Neuronal stem cell (in vitro differentiated cells): ENCODE measurements at regions not wholly inside any gene's neighbourhood (a gene's known extent, or its start where the extent isn't known, plus 50 kb on each side); places are given as distances from the start of the nearest gene placed in this dataset.

Source experiments
- DNase-seq: peaks from one replicate; pipeline ENCODE4 v3.0.0-alpha.2; 2013; ENCODE audit warnings: low spot score
- H2AFZ ChIP-seq: one replicate; pipeline ENCODE4 v1.6.1; 2013; ENCODE audit warnings: mild to moderate bottlenecking, low read length, inconsistent platforms
- H2AK5ac ChIP-seq: 2 replicates; pipeline ENCODE4 v1.6.1; 2013; ENCODE audit warnings: low read depth, mild to moderate bottlenecking, inconsistent platforms, low read length, moderate library complexity, mixed read lengths
- H2BK120ac ChIP-seq: 2 replicates; pipeline ENCODE4 v1.6.1; 2013; ENCODE audit warnings: low read depth, mild to moderate bottlenecking, inconsistent platforms, low read length, moderate library complexity, mixed read lengths
- H2BK12ac ChIP-seq: one replicate; pipeline ENCODE4 v1.6.1; 2013; ENCODE audit warnings: low read length, inconsistent platforms
- H2BK15ac ChIP-seq: 2 replicates; pipeline ENCODE4 v1.6.1; 2013; ENCODE audit warnings: mild to moderate bottlenecking, low read length, inconsistent platforms, mixed read lengths
- H2BK5ac ChIP-seq: one replicate; pipeline ENCODE4 v1.6.1; 2013; ENCODE audit warnings: inconsistent platforms, mild to moderate bottlenecking, low read length, moderate library complexity
- H3K14ac ChIP-seq: one replicate; pipeline ENCODE4 v1.6.1; 2013; ENCODE audit warnings: low read length, inconsistent platforms
- H3K18ac ChIP-seq: 2 replicates; pipeline ENCODE4 v1.6.1; 2013; ENCODE audit warnings: low read length, inconsistent platforms
- H3K23ac ChIP-seq: 2 replicates; pipeline ENCODE4 v1.6.1; 2013; ENCODE audit warnings: low read depth, mild to moderate bottlenecking, mixed read lengths, low read length, inconsistent platforms; ENCODE audit not compliant: poor library complexity
- H3K27ac ChIP-seq: replicated peaks from 3 replicates; pipeline ENCODE4 v1.5.1; 2013; ENCODE audit warnings: low read length, inconsistent platforms
- H3K27me3 ChIP-seq, 3 experiments: 2 replicates each; pipeline ENCODE4 v1.6.1; 2013; ENCODE audit warnings: low read length in 3 of 3, mild to moderate bottlenecking in 2 of 3, inconsistent platforms in 1 of 3, low read depth in 1 of 3, mixed read lengths in 1 of 3, moderate library complexity in 1 of 3; ENCODE audit not compliant: control insufficient read depth in 3 of 3, insufficient read depth in 3 of 3
- H3K36me3 ChIP-seq, 2 donors: replicated peaks in 1 of 2; 2 replicates each; pipeline ENCODE4 v1.6.1; 2013; ENCODE audit warnings: low read length in 2 of 2; ENCODE audit not compliant: control insufficient read depth in 2 of 2, insufficient read depth in 2 of 2
- H3K4ac ChIP-seq: 2 replicates; pipeline ENCODE4 v1.6.1; 2013; ENCODE audit warnings: inconsistent platforms, mild to moderate bottlenecking, low read length, moderate library complexity
- H3K4me1 ChIP-seq, 2 donors: 1 replicate in 1 of 2; 2 replicates in 1 of 2; pipeline ENCODE4 v1.6.1; 2013; ENCODE audit warnings: low read length in 2 of 2, low read depth in 1 of 2; ENCODE audit not compliant: control insufficient read depth in 2 of 2, insufficient read depth in 1 of 2
- H3K4me2 ChIP-seq: one replicate; pipeline ENCODE4 v1.6.1; 2013; ENCODE audit warnings: mild to moderate bottlenecking, low read length, inconsistent platforms; ENCODE audit not compliant: insufficient read depth, poor library complexity, severe bottlenecking
- H3K4me3 ChIP-seq, 2 donors: 2 replicates each; pipeline ENCODE4 v1.5.1; 2013; ENCODE audit warnings: low read length in 2 of 2, mild to moderate bottlenecking in 2 of 2, inconsistent platforms in 1 of 2, moderate library complexity in 1 of 2
- H3K79me1 ChIP-seq: one replicate; pipeline ENCODE4 v1.6.1; 2013; ENCODE audit warnings: low read depth, mild to moderate bottlenecking, inconsistent platforms, low read length, moderate library complexity
- H3K9ac ChIP-seq: one replicate; pipeline ENCODE4 v1.6.1; 2013; ENCODE audit warnings: mild to moderate bottlenecking, low read depth, low read length, inconsistent platforms; ENCODE audit not compliant: poor library complexity
- H3K9me3 ChIP-seq, 2 donors: replicated peaks in 1 of 2; 2 replicates each; pipeline versions ENCODE3 to v1.6.1; 2013; ENCODE audit warnings: low read length in 2 of 2, mild to moderate bottlenecking in 2 of 2, inconsistent platforms in 1 of 2, low read depth in 1 of 2, mixed read lengths in 1 of 2, moderate library complexity in 1 of 2; ENCODE audit not compliant: control insufficient read depth in 2 of 2, insufficient read depth in 1 of 2
- H4K8ac ChIP-seq: one replicate; pipeline ENCODE4 v1.6.1; 2013; ENCODE audit warnings: low read depth, mild to moderate bottlenecking, inconsistent platforms, low read length, moderate library complexity
- H4K91ac ChIP-seq: one replicate; pipeline ENCODE4 v1.6.1; 2013; ENCODE audit warnings: low read length, low read depth, mild to moderate bottlenecking, inconsistent platforms; ENCODE audit not compliant: poor library complexity
- WGBS, 2 donors: extraction: QIAGEN DNeasy Blood & Tissue Kit; methylation state at CpG; one replicate each; pipeline ENCODE4 v1.1.7; 2013; ENCODE audit warnings: missing lambda C conversion rate in 2 of 2, mixed read lengths in 1 of 2; ENCODE audit not compliant: insufficient read length in 2 of 2, insufficient replicate concordance in 1 of 2; ENCODE audit errors: extremely low coverage in 2 of 2; 5-methylcytosine and 5-hydroxymethylcytosine counted together

- WGBS, 2 donors = no CpG with 5 or more reads among the region's 2 CpGs
Measured at GRCh38 chr6:126131246-126131645, 144.9 kb downstream of the TRMT11 start.

GRCh38 chr6:126133984-126134383, 147.6 kb downstream of the TRMT11 start:
- H3K9ac ChIP-seq = no peak overlapping the region
- no peaks in the 10 kb centered on the region for H3K4me1 ChIP-seq
- H4K91ac ChIP-seq = no peak overlapping the region
- no peak overlapping the region for H3K4me2 ChIP-seq
- H3K9me3 ChIP-seq = peaks cover 0 to 20% of the 10 kb centered on the region in 2 donors
- H3K14ac ChIP-seq = no peak overlapping the region
- no peak overlapping the region for H2BK5ac ChIP-seq
- H4K8ac ChIP-seq = no peak overlapping the region
- H3K27me3 ChIP-seq = no peaks in the 10 kb centered on the region
- no peak overlapping the region for H2AFZ ChIP-seq
- no peak overlapping the region for H3K18ac ChIP-seq
- H3K27ac ChIP-seq = no peak overlapping the region
- H2BK15ac ChIP-seq = no peak overlapping the region
- no peaks in the 10 kb centered on the region for H3K36me3 ChIP-seq
- no peak overlapping the region for H3K23ac ChIP-seq
- H2AK5ac ChIP-seq = no peak overlapping the region
- no peaks in the 10 kb centered on the region for H3K79me1 ChIP-seq
- no peak overlapping the region for H3K4me3 ChIP-seq
- H2BK12ac ChIP-seq = no peak overlapping the region
- no peak for DNase-seq
- no peak overlapping the region for H3K4ac ChIP-seq
- H2BK120ac ChIP-seq = no peak overlapping the region

More at GRCh38 chr6:126131246-126131645, 144.9 kb downstream of the TRMT11 start:
- Histone ChIP-seq H2BK15ac (no peak overlapping the region), H2BK120ac (no peak overlapping the region), H3K4ac (no peak overlapping the region), H3K36me3 (no peaks in the 10 kb centered on the region), H4K91ac (no peak overlapping the region), H3K27ac (no peak overlapping the region), H3K14ac (no peak overlapping the region), H3K23ac (no peak overlapping the region), H3K79me1 (no peaks in the 10 kb centered on the region), H2AK5ac (no peak overlapping the region), H3K9ac (no peak overlapping the region), H2BK5ac (no peak overlapping the region), H2BK12ac (no peak overlapping the region), H4K8ac (no peak overlapping the region), H2AFZ (no peak overlapping the region), H3K27me3 (no peaks in the 10 kb centered on the region), H3K4me1 (no peaks in the 10 kb centered on the region), H3K9me3 (peaks cover 0 to 15% of the 10 kb centered on the region in 2 donors), H3K4me2 (no peak overlapping the region), H3K4me3 (no peak overlapping the region), H3K18ac (no peak overlapping the region)
- DNase-seq = no peak

DNA sequence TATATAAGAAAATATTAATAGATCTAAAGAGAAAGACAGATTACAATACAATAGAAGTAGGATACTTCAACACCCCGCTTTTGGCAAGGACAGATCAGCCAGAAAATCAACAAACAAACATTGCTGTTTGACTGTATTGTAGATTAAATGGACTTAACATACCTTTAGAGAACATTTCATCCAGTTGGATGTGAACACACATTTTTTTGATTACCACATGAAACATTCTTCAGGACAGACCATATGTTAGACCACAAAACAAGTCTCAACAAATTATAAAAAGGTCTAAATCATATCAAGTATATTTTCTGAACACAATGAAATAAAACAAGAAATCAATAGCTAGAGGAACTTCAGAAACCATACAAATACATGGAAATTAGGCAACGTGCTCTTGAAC, 148.2 kb downstream of the TRMT11 start:
- Histone ChIP-seq H2AK5ac (no peak overlapping the region), H3K18ac (no peak overlapping the region), H3K79me1 (no peaks in the 10 kb centered on the region), H3K4me1 (no peaks in the 10 kb centered on the region), H2BK5ac (no peak overlapping the region), H4K91ac (no peak overlapping the region), H3K27me3 (no peaks in the 10 kb centered on the region), H3K4me3 (no peak overlapping the region), H3K4me2 (no peak overlapping the region), H3K9me3 (peaks cover 0 to 23% of the 10 kb centered on the region in 2 donors), H2BK120ac (no peak overlapping the region), H3K4ac (no peak overlapping the region), H2BK15ac (no peak overlapping the region), H2AFZ (no peak overlapping the region), H3K23ac (no peak overlapping the region), H3K27ac (no peak overlapping the region), H3K9ac (no peak overlapping the region), H2BK12ac (no peak overlapping the region), H4K8ac (no peak overlapping the region), H3K14ac (no peak overlapping the region), H3K36me3 (no peaks in the 10 kb centered on the region)
- no peak for DNase-seq
- no CpG with 5 or more reads among the region's 2 CpGs for WGBS, 2 donors

DNA sequence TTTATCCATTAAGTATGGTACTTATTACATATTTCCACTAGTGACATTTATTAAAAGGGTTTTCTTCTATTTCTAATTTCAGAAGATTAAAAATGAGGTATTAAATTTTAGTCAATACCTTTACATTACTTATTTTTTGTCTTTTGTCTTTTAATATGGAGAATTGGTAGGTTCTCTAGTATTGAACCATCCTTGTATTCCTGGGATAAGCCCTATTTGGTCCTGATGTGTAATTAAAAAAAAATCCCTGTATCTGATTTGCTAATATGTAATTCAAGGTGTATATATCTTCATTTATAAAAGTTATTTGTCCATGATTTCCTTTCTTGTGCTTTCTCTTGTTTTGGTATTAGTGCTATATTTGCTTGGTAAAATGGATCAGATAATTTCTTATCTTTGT, 153.7 kb downstream of the TRMT11 start:
- DNase-seq = no peak
- no peak overlapping the region for H3K4me2 ChIP-seq
- no peak overlapping the region for H2AK5ac ChIP-seq
- H3K9ac ChIP-seq = no peak overlapping the region
- no peak overlapping the region for H3K14ac ChIP-seq
- H3K27me3 ChIP-seq = peaks cover 0 to 22% (median 0%) of the 10 kb centered on the region in 3 experiments
- H2BK15ac ChIP-seq = no peak overlapping the region
- no peak overlapping the region for H2AFZ ChIP-seq
- no peak overlapping the region for H2BK120ac ChIP-seq
- no peak overlapping the region for H3K27ac ChIP-seq
- H3K4me1 ChIP-seq = peaks cover 2 to 5% of the 10 kb centered on the region in 2 donors
- no peak overlapping the region for H4K8ac ChIP-seq
- no peak overlapping the region for H3K23ac ChIP-seq
- H3K36me3 ChIP-seq = no peaks in the 10 kb centered on the region
- H2BK5ac ChIP-seq = no peak overlapping the region
- H3K4ac ChIP-seq = no peak overlapping the region
- H3K18ac ChIP-seq = no peak overlapping the region
- H2BK12ac ChIP-seq = no peak overlapping the region
- H3K9me3 ChIP-seq = peaks cover 0 to 30% of the 10 kb centered on the region in 2 donors
- no peak overlapping the region for H3K4me3 ChIP-seq
- H3K79me1 ChIP-seq = no peaks in the 10 kb centered on the region
- no peak overlapping the region for H4K91ac ChIP-seq
